ENCODE measurements at regions not wholly inside any gene's neighbourhood (a gene's known extent, or its start where the extent isn't known, plus 50 kb on each side); places are given as distances from the start of the nearest gene placed in this dataset.

- no peaks in the 10 kb centered on the region for H3K36me3 ChIP-seq (ENCODE audit: low read depth, low read length)
- intact Hi-C loops (cut with micrococcal nuclease) = loop anchor here (5.0 kb wide), 2 partner anchors 57 to 122 kb away; no protein-coding TSS in a partner anchor
- POLR2A ChIA-PET (ENCODE audit: unreplicated experiment) = interaction anchor here (0.5 kb wide), 1 partner anchor 226 kb away, joined by 3 read pairs; no protein-coding TSS in a partner anchor
- H3K79me2 ChIP-seq (ENCODE audit: low read length) = no peaks in the 10 kb centered on the region
- CTCF ChIA-PET = no interaction called here
- DNase-seq (no peak), ATAC-seq (no peak)
- no TSS peak for BruUV-seq (replicated peaks)
- H2AFZ ChIP-seq (ENCODE audit: low read length) = no peak overlapping the region
- no peaks in the 10 kb centered on the region for H3K27me3 ChIP-seq (ENCODE audit: low read length)
- H3F3A ChIP-seq (ENCODE audit: low read length, unreplicated experiment) = no peaks in the 10 kb centered on the region
- H4K20me1 ChIP-seq (ENCODE audit: low read length) = no peaks in the 10 kb centered on the region
- no peaks in the 10 kb centered on the region for H3K9me2 ChIP-seq (replicated peaks; ENCODE audit: low read length)
- peaks cover 13% of the 10 kb centered on the region for H3K4me1 ChIP-seq (ENCODE audit: insufficient read depth, low read length)
- H3K4me3 ChIP-seq (ENCODE audit: low read length) = no peak overlapping the region
- H3K9ac ChIP-seq (ENCODE audit: low read length) = no peak overlapping the region
- no peak overlapping the region for H3K27ac ChIP-seq (ENCODE audit: low read length)
- H3K4me2 ChIP-seq (ENCODE audit: low read length) = no peak overlapping the region
- no peaks in the 10 kb centered on the region for H3K9me3 ChIP-seq (ENCODE audit: low read length)
- TF ChIP-seq EZH2 (IDR thresholded peaks at IDR 0.05; ENCODE audit: low read length, unreplicated experiment) (no peak), EZH2phosphoT487 (IDR thresholded peaks at IDR 0.05; ENCODE audit: borderline replicate concordance, low read length) (no peak)
- TF ChIP-seq, protein P1, sequence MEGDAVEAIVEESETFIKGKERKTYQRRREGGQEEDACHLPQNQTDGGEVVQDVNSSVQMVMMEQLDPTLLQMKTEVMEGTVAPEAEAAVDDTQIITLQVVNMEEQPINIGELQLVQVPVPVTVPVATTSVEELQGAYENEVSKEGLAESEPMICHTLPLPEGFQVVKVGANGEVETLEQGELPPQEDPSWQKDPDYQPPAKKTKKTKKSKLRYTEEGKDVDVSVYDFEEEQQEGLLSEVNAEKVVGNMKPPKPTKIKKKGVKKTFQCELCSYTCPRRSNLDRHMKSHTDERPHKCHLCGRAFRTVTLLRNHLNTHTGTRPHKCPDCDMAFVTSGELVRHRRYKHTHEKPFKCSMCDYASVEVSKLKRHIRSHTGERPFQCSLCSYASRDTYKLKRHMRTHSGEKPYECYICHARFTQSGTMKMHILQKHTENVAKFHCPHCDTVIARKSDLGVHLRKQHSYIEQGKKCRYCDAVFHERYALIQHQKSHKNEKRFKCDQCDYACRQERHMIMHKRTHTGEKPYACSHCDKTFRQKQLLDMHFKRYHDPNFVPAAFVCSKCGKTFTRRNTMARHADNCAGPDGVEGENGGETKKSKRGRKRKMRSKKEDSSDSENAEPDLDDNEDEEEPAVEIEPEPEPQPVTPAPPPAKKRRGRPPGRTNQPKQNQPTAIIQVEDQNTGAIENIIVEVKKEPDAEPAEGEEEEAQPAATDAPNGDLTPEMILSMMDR (conservative IDR thresholded peaks at IDR 0.05; ENCODE audit: low read depth, low read length) = no peak
These were observed 432.1 kb upstream of the DDI1 start for GRCh38 chr11:103604310-103604709.

- Histone ChIP-seq H3K9me3 (ENCODE audit: low read length) (no peaks in the 10 kb centered on the region), H3K36me3 (ENCODE audit: low read depth, low read length) (no peaks in the 10 kb centered on the region), H3K79me2 (ENCODE audit: low read length) (no peaks in the 10 kb centered on the region), H3K9ac (ENCODE audit: low read length) (no peak overlapping the region), H4K20me1 (ENCODE audit: low read length) (no peaks in the 10 kb centered on the region), H3K27ac (ENCODE audit: low read length) (no peak overlapping the region), H3K4me1 (ENCODE audit: insufficient read depth, low read length) (peaks cover 19% of the 10 kb centered on the region), H2AFZ (ENCODE audit: low read length) (peak overlapping the region; percentile 58), H3K27me3 (ENCODE audit: low read length) (no peaks in the 10 kb centered on the region), H3K9me2 (replicated peaks; ENCODE audit: low read length) (no peaks in the 10 kb centered on the region), H3K4me2 (ENCODE audit: low read length) (no peak overlapping the region), H3F3A (ENCODE audit: low read length, unreplicated experiment) (no peaks in the 10 kb centered on the region), H3K4me3 (ENCODE audit: low read length) (no peak overlapping the region)
- TF ChIP-seq EZH2phosphoT487 (IDR thresholded peaks at IDR 0.05; ENCODE audit: borderline replicate concordance, low read length) = no peak
- TF ChIP-seq, protein P1 (conservative IDR thresholded peaks at IDR 0.05; ENCODE audit: low read depth, low read length) = no peak
- no peak for TF ChIP-seq EZH2 (IDR thresholded peaks at IDR 0.05; ENCODE audit: low read length, unreplicated experiment)
- ATAC-seq (peak; percentile 44), DNase-seq (peak; percentile 66)
- ChIA-PET CTCF (no interaction called here), POLR2A (ENCODE audit: unreplicated experiment) (no interaction called here)
- intact Hi-C loops (cut with micrococcal nuclease) = no loop called here
- no TSS peak for BruUV-seq (replicated peaks)
These were observed 427.9 kb upstream of the DDI1 start for GRCh38 chr11:103608566-103608965.

- no peaks in the 10 kb centered on the region for H3K9me2 ChIP-seq (replicated peaks; ENCODE audit: low read length)
- no peak overlapping the region for H3K4me3 ChIP-seq (ENCODE audit: low read length)
- no peaks in the 10 kb centered on the region for H4K20me1 ChIP-seq (ENCODE audit: low read length)
- BruUV-seq (replicated peaks) = no TSS peak
- H2AFZ ChIP-seq (ENCODE audit: low read length) = peak overlapping the region; percentile 58
- peaks cover 19% of the 10 kb centered on the region for H3K4me1 ChIP-seq (ENCODE audit: insufficient read depth, low read length)
- no peaks in the 10 kb centered on the region for H3F3A ChIP-seq (ENCODE audit: low read length, unreplicated experiment)
- ATAC-seq (peak; percentile 98), DNase-seq (peak; percentile 97)
- H3K36me3 ChIP-seq (ENCODE audit: low read depth, low read length) = no peaks in the 10 kb centered on the region
- intact Hi-C loops (cut with micrococcal nuclease) = no loop called here
- no peak overlapping the region for H3K9ac ChIP-seq (ENCODE audit: low read length)
- no peaks in the 10 kb centered on the region for H3K9me3 ChIP-seq (ENCODE audit: low read length)
- H3K4me2 ChIP-seq (ENCODE audit: low read length) = peak overlapping the region; percentile 45
- no peak overlapping the region for H3K27ac ChIP-seq (ENCODE audit: low read length)
- H3K79me2 ChIP-seq (ENCODE audit: low read length) = no peaks in the 10 kb centered on the region
- no peaks in the 10 kb centered on the region for H3K27me3 ChIP-seq (ENCODE audit: low read length)
- ChIA-PET POLR2A (ENCODE audit: unreplicated experiment) (interaction anchor here (0.6 kb wide), 1 partner anchor 22 kb away, joined by 3 read pairs; no protein-coding TSS in a partner anchor), CTCF (interaction anchor here (0.5 kb wide), 1 partner anchor 9 kb away, joined by 7 read pairs; no protein-coding TSS in a partner anchor)
- TF ChIP-seq EZH2 (IDR thresholded peaks at IDR 0.05; ENCODE audit: low read length, unreplicated experiment) (no peak), EZH2phosphoT487 (IDR thresholded peaks at IDR 0.05; ENCODE audit: borderline replicate concordance, low read length) (no peak)
- TF ChIP-seq, protein P1 (conservative IDR thresholded peaks at IDR 0.05; ENCODE audit: low read depth, low read length) = peak; percentile 91
These were observed 427.0 kb upstream of the DDI1 start for GRCh38 chr11:103609117-103610066.
